Hepatocyte (in vitro differentiated cells): ENCODE measurements at regions not wholly inside any gene's neighbourhood (a gene's known extent, or its start where the extent isn't known, plus 50 kb on each side); places are given as distances from the start of the nearest gene placed in this dataset.

Experiments
- DNase-seq: peaks from one replicate; pipeline ENCODE4 v3.0.0-alpha.2; 2016; ENCODE audit warnings: low spot score
- H2AFZ ChIP-seq: fragments of 200-600 bp; sonication (generic); 2 replicates; pipeline ENCODE4 v1.6.0; 2016; ENCODE audit warnings: antibody characterized with exemption, mild to moderate bottlenecking
- H3K27ac ChIP-seq: fragments of 200-600 bp; sonication (generic); 2 replicates; pipeline ENCODE4 v1.5.1; 2016; ENCODE audit warnings: mild to moderate bottlenecking
- H3K27me3 ChIP-seq: fragments of 200-600 bp; sonication (generic); 2 replicates; pipeline ENCODE4 v1.6.1; 2016
- H3K36me3 ChIP-seq: fragments of 200-600 bp; sonication (generic); replicated peaks from 2 replicates; pipeline ENCODE4 v1.5.1; 2016; ENCODE audit warnings: low read depth; ENCODE audit not compliant: insufficient read depth
- H3K4me1 ChIP-seq: fragments of 200-600 bp; sonication (generic); 2 replicates; pipeline ENCODE4 v1.5.1; 2016; ENCODE audit warnings: mild to moderate bottlenecking, moderate library complexity; ENCODE audit not compliant: insufficient read depth
- H3K4me2 ChIP-seq: fragments of 200-600 bp; sonication (generic); 2 replicates; pipeline ENCODE4 v1.6.0; 2016
- H3K4me3 ChIP-seq: fragments of 200-600 bp; sonication (generic); 2 replicates; pipeline ENCODE4 v1.5.1; 2016; ENCODE audit warnings: mild to moderate bottlenecking
- H3K79me2 ChIP-seq: fragments of 200-600 bp; sonication (generic); 2 replicates; pipeline ENCODE4 v1.6.0; 2017; ENCODE audit warnings: mild to moderate bottlenecking
- H3K9me2 ChIP-seq: fragments of 200-600 bp; sonication (generic); replicated peaks from 2 replicates; pipeline ENCODE4 v1.6.0; 2017; ENCODE audit warnings: mild to moderate bottlenecking; ENCODE audit not compliant: insufficient read depth
- H3K9me3 ChIP-seq: fragments of 200-600 bp; sonication (generic); 2 replicates; pipeline ENCODE4 v1.5.1; 2016; ENCODE audit warnings: low read depth, mild to moderate bottlenecking
- H4K20me1 ChIP-seq: fragments of 200-600 bp; sonication (generic); 2 replicates; pipeline ENCODE4 v1.6.0; 2016; ENCODE audit warnings: mild to moderate bottlenecking; ENCODE audit not compliant: insufficient read depth, poor library complexity, severe bottlenecking
- EZH2 ChIP-seq: fragments of 200-600 bp; sonication (generic); IDR thresholded peaks from 2 replicates; pipeline ENCODE4 v1.6.1; 2016; ENCODE audit warnings: antibody characterized with exemption, mild to moderate bottlenecking, borderline replicate concordance
- EZH2phosphoT487 ChIP-seq: fragments of 200-600 bp; sonication (generic); IDR thresholded peaks from one replicate; pipeline ENCODE4 v1.6.1; 2018; ENCODE audit warnings: antibody characterized with exemption, mild to moderate bottlenecking, low read depth, moderate library complexity; ENCODE audit not compliant: unreplicated experiment, severe bottlenecking
- WGBS: methylation state at CpG from one replicate; pipeline ENCODE4 v1.1.6; 2016; ENCODE audit warnings: low lambda C conversion rate; ENCODE audit errors: missing lambda C conversion rate; 5-methylcytosine and 5-hydroxymethylcytosine counted together
- TF ChIP-seq, protein P1 (sequence below): fragments of 200-600 bp; sonication (generic); IDR thresholded peaks from 2 replicates; pipeline ENCODE4 v1.5.1; 2016; ENCODE audit warnings: antibody characterized with exemption, mild to moderate bottlenecking; ENCODE audit not compliant: poor library complexity

DNA sequence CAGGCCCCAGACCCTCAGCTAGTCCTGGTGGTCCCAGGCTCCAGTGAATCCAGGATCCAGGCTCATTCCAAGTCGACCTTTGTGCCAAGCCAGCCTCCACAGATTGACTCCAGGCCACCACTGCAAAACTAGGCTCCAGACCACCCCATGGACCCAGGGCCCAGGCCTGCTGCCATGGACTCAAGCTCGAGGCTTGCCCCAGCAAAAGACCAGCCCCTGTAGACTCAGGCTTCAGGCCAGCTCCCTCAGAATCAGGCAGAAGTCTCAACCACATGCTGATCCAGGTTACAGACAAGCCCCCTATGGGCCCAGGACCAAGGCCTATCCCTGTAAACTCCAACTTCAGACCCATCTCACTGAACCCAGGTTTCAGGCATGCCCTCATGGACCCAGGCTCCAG is 692.4 kb downstream of the PCDH19 start:
- H3K27me3 ChIP-seq = no peaks in the 10 kb centered on the region
- no peak for TF ChIP-seq EZH2
- TF ChIP-seq EZH2phosphoT487 = no peak
- TF ChIP-seq, protein P1, sequence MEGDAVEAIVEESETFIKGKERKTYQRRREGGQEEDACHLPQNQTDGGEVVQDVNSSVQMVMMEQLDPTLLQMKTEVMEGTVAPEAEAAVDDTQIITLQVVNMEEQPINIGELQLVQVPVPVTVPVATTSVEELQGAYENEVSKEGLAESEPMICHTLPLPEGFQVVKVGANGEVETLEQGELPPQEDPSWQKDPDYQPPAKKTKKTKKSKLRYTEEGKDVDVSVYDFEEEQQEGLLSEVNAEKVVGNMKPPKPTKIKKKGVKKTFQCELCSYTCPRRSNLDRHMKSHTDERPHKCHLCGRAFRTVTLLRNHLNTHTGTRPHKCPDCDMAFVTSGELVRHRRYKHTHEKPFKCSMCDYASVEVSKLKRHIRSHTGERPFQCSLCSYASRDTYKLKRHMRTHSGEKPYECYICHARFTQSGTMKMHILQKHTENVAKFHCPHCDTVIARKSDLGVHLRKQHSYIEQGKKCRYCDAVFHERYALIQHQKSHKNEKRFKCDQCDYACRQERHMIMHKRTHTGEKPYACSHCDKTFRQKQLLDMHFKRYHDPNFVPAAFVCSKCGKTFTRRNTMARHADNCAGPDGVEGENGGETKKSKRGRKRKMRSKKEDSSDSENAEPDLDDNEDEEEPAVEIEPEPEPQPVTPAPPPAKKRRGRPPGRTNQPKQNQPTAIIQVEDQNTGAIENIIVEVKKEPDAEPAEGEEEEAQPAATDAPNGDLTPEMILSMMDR = no peak
- H3K9me3 ChIP-seq = no peaks in the 10 kb centered on the region
- no peak for DNase-seq
- no peaks in the 10 kb centered on the region for H3K4me1 ChIP-seq
- no peak overlapping the region for H3K4me3 ChIP-seq
- no peak overlapping the region for H2AFZ ChIP-seq
- H4K20me1 ChIP-seq = no peaks in the 10 kb centered on the region
- H3K4me2 ChIP-seq = no peak overlapping the region
- no peaks in the 10 kb centered on the region for H3K9me2 ChIP-seq
- WGBS = 68% methylated on average over 2 of the region's 2 CpGs
- no peaks in the 10 kb centered on the region for H3K79me2 ChIP-seq
- no peak overlapping the region for H3K27ac ChIP-seq
- no peaks in the 10 kb centered on the region for H3K36me3 ChIP-seq

DNA sequence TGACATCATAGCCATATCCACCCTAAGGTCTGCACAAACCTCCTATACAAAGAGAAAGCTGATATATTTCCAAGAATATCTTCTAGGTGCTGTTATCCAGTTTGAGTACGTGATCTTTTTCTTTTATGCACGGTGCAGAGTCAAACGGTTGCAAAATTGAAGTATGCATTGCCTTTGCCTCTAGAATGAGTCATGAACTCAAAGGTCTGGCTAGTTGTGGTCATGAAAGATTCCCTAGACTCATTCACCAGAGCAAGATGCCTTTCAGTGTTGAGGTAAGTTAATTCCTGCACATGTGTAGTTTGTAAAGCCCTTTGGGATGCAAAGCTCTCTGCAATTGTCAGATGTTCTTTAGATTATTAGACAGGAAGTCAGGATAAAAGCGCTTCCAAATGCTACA is 704.4 kb downstream of the PCDH19 start:
- 53% methylated on average over 4 of the region's 4 CpGs for WGBS

DNA sequence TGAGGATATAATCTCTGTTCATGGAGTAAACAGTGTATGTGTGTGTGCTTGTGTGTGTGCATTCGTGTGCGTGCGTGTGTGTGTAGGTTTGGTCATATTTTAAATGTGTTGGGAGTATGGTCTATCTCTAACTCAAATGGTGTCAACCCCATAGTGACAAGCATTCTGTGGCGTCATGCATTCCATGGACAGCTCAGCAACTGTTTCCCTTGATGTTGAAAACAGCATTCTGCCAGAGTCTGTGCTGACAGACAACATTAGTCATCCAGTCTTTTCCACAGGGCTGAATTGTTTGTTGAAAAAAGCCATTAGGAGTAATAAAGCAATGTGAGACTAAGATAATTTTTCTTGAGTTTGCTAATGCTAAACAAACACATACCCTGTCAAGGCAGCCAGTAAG is 706.6 kb downstream of the PCDH19 start:
- Histone ChIP-seq H2AFZ (no peak overlapping the region), H3K4me1 (no peaks in the 10 kb centered on the region), H3K4me3 (no peak overlapping the region), H3K36me3 (no peaks in the 10 kb centered on the region), H3K27ac (no peak overlapping the region), H3K4me2 (no peak overlapping the region), H3K27me3 (no peaks in the 10 kb centered on the region), H3K79me2 (no peaks in the 10 kb centered on the region), H4K20me1 (no peaks in the 10 kb centered on the region), H3K9me2 (no peaks in the 10 kb centered on the region), H3K9me3 (no peaks in the 10 kb centered on the region)
- peak; percentile 26 for DNase-seq
- 66% methylated on average over 4 of the region's 4 CpGs for WGBS
- TF ChIP-seq EZH2phosphoT487 = no peak
- no peak for TF ChIP-seq EZH2
- TF ChIP-seq, protein P1 = no peak

More for the DNA sequence above, 704.4 kb downstream of the PCDH19 start:
- Histone ChIP-seq H3K36me3 (no peaks in the 10 kb centered on the region), H3K27me3 (no peaks in the 10 kb centered on the region), H3K4me2 (no peak overlapping the region), H3K79me2 (no peaks in the 10 kb centered on the region), H3K4me1 (no peaks in the 10 kb centered on the region), H3K27ac (no peak overlapping the region), H2AFZ (no peak overlapping the region), H3K9me3 (no peaks in the 10 kb centered on the region), H3K9me2 (no peaks in the 10 kb centered on the region), H3K4me3 (no peak overlapping the region), H4K20me1 (no peaks in the 10 kb centered on the region)
- TF ChIP-seq, protein P1 = no peak
- TF ChIP-seq EZH2 = no peak
- no peak for TF ChIP-seq EZH2phosphoT487
- DNase-seq = peak; percentile 24

DNA sequence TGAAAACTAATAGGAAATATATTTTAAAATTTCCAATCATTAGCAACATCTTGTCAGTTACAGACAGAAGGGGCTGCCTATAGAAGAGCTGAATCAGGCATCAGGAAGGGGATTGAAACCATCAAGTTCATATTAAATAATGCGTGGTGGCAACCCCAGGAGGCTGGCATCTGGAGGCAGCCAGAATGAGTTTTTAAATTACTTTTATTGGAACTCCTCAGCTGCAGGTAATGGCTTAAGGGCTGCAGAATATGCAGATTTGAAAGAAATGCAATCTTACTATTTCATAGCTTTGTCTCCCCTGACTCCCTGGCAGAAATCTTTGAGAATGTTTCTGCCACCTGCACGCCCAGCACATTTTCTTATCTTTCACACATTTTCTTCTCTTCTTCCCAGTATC is 711.6 kb downstream of the PCDH19 start:
- Histone ChIP-seq H3K36me3 (no peaks in the 10 kb centered on the region), H3K9me2 (no peaks in the 10 kb centered on the region), H3K27me3 (no peaks in the 10 kb centered on the region), H3K4me1 (no peaks in the 10 kb centered on the region), H3K79me2 (no peaks in the 10 kb centered on the region), H3K4me3 (no peak overlapping the region), H3K27ac (no peak overlapping the region), H2AFZ (no peak overlapping the region), H3K4me2 (no peak overlapping the region), H3K9me3 (no peaks in the 10 kb centered on the region), H4K20me1 (no peaks in the 10 kb centered on the region)
- WGBS = 63% methylated on average over 2 of the region's 2 CpGs
- DNase-seq = no peak
- TF ChIP-seq EZH2phosphoT487 (no peak), EZH2 (no peak)
- TF ChIP-seq, protein P1 = no peak
